ENCODE measurements at regions not wholly inside any gene's neighbourhood (a gene's known extent, or its start where the extent isn't known, plus 50 kb on each side); places are given as distances from the start of the nearest gene placed in this dataset.

DNA sequence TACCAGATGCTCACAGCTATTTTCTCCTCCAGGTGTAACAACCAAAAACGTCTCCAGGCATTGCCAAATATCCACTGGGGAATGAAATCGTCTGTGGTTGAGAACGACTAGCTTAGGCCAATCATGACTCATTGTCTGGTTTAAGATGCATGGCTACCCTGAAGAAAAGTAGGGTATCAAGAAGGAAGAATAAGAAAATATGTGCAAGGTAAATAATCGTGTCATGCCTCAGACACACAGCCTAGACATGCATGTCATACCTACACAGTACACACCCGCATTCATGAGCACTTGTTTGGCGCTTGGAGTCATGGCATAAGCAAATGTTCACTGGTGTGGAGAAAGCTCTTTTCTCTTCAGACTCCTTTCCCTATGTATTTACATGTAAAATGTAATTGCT, 745.7 kb downstream of the MAFB start:
- Histone ChIP-seq H3K27me3 (ENCODE audit: insufficient read depth, low read length) (no peaks in the 10 kb centered on the region), H3K9me3 (ENCODE audit: low read depth, low read length) (no peaks in the 10 kb centered on the region), H3K4me1 (ENCODE audit: insufficient read depth, low read length) (no peaks in the 10 kb centered on the region), H3K4me3 (ENCODE audit: low read length) (no peak overlapping the region)

DNA sequence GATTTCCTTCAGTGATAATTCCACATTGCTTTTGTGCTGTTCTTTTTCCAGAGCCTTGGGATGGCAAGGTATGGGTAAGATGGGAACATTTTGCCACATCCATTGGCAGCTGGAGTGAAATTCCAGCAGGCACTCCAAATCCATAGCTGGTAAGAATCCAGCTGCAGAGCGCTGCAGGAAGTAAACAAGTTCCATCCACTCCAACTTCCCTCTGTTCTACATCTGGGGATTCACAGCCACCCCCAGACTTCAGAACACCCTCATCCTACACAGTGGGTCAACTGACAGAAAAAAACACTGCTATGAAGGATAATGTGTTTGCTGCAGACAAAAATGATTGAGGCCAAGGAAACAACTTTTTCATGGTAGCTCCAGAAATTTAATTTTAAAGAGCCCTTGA, 747.8 kb downstream of the MAFB start:
- H3K9me3 ChIP-seq (ENCODE audit: low read depth, low read length): no peaks in the 10 kb centered on the region
- no peaks in the 10 kb centered on the region for H3K4me1 ChIP-seq (ENCODE audit: insufficient read depth, low read length)
- no peaks in the 10 kb centered on the region for H3K27me3 ChIP-seq (ENCODE audit: insufficient read depth, low read length)
- H3K4me3 ChIP-seq (ENCODE audit: low read length): no peak overlapping the region

DNA sequence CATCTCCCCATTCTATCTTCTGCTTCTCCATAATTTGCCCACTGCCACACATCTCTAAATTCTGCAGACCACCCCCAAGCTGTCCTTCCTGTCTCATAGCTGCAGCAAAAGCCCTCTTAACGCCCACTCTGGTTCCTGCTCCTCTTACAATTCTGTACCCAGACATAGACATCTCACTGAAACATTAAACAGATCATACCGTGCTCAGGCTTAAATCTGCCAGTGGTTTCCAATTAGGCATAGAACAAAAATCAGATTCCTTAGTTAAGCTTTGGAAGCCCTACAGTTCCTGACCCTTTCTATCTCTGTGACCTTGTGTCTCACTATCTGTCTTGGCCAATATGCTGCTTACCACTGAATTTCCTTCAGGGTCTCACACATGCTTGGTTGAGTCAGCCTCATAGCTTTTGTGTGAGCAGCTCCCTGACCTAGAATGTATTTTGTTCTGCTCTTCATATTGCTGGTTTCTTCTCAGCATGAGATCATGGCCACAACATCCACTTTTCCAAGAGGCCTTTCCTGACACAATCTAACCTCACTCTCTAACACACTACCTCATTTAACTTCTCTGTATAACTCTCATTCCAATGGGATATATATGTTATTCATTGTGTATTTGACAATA, 749.7 kb downstream of the MAFB start:
- Histone ChIP-seq H3K4me1 (ENCODE audit: insufficient read depth, low read length) (no peaks in the 10 kb centered on the region), H3K4me3 (ENCODE audit: low read length) (no peak overlapping the region), H3K9me3 (ENCODE audit: low read depth, low read length) (no peaks in the 10 kb centered on the region), H3K27me3 (ENCODE audit: insufficient read depth, low read length) (no peaks in the 10 kb centered on the region)

DNA sequence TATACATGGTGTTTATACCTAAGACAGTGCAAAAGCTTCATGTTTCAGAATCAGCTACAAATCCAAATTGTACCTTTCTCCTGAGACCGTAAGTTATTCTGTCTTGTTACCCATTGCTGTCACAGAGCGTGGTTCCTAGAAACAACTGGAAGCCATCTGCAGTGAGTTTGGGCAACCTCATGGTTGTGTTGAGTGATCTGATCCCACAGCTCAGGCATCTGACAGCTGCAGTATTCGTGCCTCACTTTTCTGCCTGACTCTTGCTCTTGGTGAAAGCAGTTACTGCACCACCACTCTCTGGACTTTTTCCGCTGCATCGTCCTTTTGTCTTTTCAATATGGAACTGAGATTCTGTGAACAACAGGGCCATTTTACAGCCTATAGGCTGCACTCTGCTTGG, 752.6 kb downstream of the MAFB start:
- Histone ChIP-seq H3K4me3 (ENCODE audit: low read length) (no peak overlapping the region), H3K27me3 (ENCODE audit: insufficient read depth, low read length) (no peaks in the 10 kb centered on the region), H3K4me1 (ENCODE audit: insufficient read depth, low read length) (no peaks in the 10 kb centered on the region), H3K9me3 (ENCODE audit: low read depth, low read length) (no peaks in the 10 kb centered on the region)

DNA sequence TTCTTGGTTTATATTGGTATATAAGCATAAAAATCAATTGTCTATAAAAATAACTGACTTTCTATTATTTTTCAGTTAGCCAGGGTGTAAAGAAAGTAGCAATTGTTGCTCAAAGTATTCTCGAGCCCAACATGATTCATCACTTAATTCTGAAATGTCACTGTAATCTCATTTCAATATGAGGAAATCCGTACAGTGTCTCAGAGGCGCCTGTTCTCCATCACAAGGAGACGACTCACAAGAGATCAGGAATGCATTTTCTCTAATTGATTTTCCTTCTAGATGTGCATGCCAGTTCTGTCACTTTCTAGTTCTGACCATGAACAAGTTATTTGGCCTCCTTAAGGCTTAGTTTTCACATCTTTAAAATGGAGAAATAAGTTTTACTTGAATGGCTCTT, 753.1 kb downstream of the MAFB start:
- Histone ChIP-seq H3K27me3 (ENCODE audit: insufficient read depth, low read length) (no peaks in the 10 kb centered on the region), H3K4me1 (ENCODE audit: insufficient read depth, low read length) (no peaks in the 10 kb centered on the region), H3K9me3 (ENCODE audit: low read depth, low read length) (no peaks in the 10 kb centered on the region), H3K4me3 (ENCODE audit: low read length) (no peak overlapping the region)

DNA sequence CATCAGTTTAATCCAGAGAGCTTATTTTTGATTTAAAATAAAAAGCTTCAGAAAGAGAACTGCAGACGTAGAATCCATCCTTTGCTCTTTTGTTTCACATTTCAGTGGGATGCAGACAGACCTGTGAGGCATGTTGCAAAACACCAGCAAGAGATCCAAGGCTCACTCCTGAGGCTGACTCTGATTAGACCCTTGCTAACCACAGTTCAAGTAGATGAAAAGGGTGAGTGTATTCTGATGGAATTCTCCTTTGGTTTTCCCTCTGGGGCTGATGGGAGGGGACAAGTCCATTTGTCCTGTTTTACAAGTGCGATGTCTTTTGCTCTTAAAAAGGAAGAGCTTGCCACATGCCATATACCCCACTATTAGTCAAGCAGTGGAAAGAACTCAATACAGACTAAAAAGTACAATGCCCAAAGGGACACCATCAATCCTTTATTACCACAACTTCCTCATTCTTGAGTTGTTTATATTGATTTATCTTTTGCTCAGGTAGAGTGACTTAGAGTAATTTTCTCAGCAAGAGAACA, 772.7 kb downstream of the MAFB start:
- no peak overlapping the region for H3K4me3 ChIP-seq (ENCODE audit: low read length)
- no peaks in the 10 kb centered on the region for H3K4me1 ChIP-seq (ENCODE audit: insufficient read depth, low read length)
- no peaks in the 10 kb centered on the region for H3K9me3 ChIP-seq (ENCODE audit: low read depth, low read length)
- no peaks in the 10 kb centered on the region for H3K27me3 ChIP-seq (ENCODE audit: insufficient read depth, low read length)

DNA sequence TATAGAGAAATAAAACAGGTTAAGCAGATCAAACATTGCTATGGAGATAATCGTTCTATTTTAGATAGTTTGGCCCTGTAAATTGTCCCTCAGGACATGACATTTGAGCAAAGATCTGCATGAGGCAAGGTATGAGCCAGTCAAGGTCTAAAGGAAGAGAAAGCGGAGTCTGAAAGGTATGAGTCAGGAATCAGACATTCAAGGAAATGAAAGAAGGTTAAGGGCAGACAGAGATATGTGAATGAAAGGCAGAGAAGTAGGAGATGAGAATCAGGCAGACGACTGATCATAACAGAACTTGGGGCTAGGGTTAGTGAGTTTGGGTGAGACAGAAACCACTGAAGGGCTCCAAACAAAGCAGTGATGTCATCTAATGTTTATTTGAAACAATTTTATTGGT, 775.8 kb downstream of the MAFB start:
- Histone ChIP-seq H3K4me3 (ENCODE audit: low read length) (no peak overlapping the region), H3K4me1 (ENCODE audit: insufficient read depth, low read length) (no peaks in the 10 kb centered on the region), H3K27me3 (ENCODE audit: insufficient read depth, low read length) (no peaks in the 10 kb centered on the region), H3K9me3 (ENCODE audit: low read depth, low read length) (no peaks in the 10 kb centered on the region)

DNA sequence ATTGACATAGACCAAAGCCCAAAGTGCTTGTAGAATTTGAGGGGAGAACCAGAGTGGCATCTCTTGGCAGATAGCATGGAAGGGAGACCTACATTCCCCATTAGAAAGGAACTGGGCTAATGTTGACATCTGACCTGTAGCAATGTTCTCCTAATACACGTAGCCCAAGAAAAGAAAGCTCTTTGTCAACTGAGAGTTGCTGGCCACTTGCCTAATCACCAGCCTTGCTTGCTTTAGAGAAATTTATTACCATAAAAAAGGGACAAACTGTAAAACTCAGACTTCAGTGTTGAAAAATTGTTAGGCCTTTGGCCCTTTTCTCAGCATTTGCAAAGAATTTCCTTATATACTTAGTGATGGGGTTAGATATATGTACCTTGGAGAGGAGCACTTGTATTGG, 777.5 kb downstream of the MAFB start:
- Histone ChIP-seq H3K27me3 (ENCODE audit: insufficient read depth, low read length) (no peaks in the 10 kb centered on the region), H3K9me3 (ENCODE audit: low read depth, low read length) (no peaks in the 10 kb centered on the region), H3K4me3 (ENCODE audit: low read length) (no peak overlapping the region), H3K4me1 (ENCODE audit: insufficient read depth, low read length) (no peaks in the 10 kb centered on the region)

DNA sequence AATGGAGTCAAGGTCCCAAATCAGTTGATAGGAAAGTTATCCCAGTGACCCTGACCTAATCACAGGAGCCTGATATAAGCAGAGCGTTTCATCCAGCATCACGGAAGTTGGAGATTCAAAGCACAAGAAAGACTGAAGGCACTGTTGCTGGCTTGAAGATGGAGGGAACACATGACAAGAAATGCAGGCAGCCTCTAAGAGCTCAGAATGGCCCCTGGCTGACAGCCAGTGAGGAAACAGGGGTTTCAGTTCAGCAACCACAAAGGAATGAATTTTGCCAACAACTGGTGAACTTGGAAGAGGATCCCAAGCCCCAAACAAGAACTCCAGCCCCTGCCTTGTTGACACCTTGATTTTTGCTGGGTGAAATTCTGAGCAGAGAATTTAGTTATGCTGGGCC, 778.5 kb downstream of the MAFB start:
- no peaks in the 10 kb centered on the region for H3K4me1 ChIP-seq (ENCODE audit: insufficient read depth, low read length)
- no peaks in the 10 kb centered on the region for H3K9me3 ChIP-seq (ENCODE audit: low read depth, low read length)
- no peaks in the 10 kb centered on the region for H3K27me3 ChIP-seq (ENCODE audit: insufficient read depth, low read length)
- H3K4me3 ChIP-seq (ENCODE audit: low read length): no peak overlapping the region

DNA sequence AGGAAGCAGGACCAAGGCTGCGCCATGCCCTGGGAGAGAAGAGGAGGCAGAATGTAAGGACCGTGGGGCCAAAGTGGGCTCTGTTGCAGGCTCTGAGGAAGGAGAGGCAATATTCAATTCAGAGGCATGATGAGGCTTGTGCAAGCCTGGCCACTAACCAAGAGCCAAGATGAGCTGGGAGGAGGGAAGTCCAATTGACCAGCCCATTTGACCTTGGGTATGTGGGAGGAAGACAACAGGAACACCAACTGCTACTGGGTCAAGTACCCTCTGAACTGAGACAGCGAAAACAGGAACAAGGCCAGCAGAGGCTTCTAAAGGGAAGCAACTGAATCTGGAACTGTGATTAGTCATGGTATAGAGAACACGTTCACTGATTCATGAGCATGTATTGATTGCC, 779.6 kb downstream of the MAFB start:
- H3K4me3 ChIP-seq (ENCODE audit: low read length): no peak overlapping the region
- H3K4me1 ChIP-seq (ENCODE audit: insufficient read depth, low read length): no peaks in the 10 kb centered on the region
- no peaks in the 10 kb centered on the region for H3K27me3 ChIP-seq (ENCODE audit: insufficient read depth, low read length)
- H3K9me3 ChIP-seq (ENCODE audit: low read depth, low read length): no peaks in the 10 kb centered on the region

DNA sequence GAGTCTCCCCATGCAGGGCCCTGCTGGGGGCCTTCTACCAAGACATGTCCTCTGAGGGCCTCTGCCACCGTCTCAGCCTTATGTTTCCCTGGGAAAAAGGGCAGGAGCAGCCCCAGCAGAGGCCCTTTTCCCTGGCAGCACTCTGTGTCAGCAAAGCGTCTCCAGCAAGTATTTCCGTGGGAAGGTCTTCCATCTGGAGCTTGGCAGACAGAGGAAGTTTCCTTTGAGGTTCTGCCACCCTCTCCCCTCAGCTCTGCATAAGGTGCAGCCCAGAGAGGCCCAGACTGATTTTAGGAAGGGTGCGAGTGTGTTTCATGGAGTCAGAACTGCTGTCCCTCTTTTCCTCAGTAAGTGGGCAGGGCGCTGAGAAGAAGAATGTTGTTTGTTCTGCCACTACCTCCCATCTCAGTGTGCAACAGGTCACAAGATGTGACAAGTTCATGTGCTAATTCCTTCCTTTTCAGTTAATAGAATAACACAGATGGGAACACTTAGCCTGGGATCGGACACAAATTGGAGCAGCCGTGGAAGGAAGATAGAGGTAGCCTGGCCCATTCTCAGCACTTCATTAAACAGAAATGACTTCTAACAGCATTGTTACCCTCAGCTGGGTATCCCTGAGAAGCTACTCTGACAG, 784.4 kb downstream of the MAFB start:
- Histone ChIP-seq H3K4me3 (ENCODE audit: low read length) (no peak overlapping the region), H3K9me3 (ENCODE audit: low read depth, low read length) (no peaks in the 10 kb centered on the region), H3K27me3 (ENCODE audit: insufficient read depth, low read length) (no peaks in the 10 kb centered on the region), H3K4me1 (ENCODE audit: insufficient read depth, low read length) (no peaks in the 10 kb centered on the region)

DNA sequence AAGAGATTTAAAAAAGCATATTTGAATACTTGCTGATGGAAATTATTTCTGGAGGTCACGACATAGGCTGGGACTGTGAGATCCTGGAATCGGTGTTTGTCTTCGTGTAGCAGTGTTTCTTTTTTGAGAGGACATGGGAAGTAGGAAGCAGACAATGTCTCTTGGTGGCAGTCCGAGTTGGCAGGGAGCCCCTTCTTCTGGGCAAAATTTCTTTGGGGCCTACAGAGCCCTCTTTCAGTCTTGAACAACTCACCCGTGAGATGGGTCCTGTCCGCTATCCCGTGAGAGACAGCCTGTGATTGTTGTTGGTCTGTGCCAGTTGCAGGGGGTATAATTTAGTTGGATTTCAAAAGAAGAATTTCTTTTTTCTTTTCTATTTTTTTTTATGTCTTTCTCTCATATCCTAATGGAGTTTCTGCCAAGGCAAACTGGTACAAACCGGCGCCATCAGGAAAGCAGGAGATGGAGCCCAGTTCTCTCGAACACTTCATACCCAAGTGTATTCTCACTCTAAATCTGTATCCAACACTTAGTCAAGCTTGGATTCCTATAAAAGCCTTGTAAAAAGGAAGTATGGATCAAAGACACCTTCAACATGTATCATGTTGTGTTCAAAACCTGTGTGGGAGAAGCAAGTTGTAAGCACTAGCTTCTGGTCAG, 785.1 kb downstream of the MAFB start:
- H3K4me3 ChIP-seq (ENCODE audit: low read length): no peak overlapping the region
- no peaks in the 10 kb centered on the region for H3K27me3 ChIP-seq (ENCODE audit: insufficient read depth, low read length)
- H3K4me1 ChIP-seq (ENCODE audit: insufficient read depth, low read length): no peaks in the 10 kb centered on the region
- H3K9me3 ChIP-seq (ENCODE audit: low read depth, low read length): no peaks in the 10 kb centered on the region

DNA sequence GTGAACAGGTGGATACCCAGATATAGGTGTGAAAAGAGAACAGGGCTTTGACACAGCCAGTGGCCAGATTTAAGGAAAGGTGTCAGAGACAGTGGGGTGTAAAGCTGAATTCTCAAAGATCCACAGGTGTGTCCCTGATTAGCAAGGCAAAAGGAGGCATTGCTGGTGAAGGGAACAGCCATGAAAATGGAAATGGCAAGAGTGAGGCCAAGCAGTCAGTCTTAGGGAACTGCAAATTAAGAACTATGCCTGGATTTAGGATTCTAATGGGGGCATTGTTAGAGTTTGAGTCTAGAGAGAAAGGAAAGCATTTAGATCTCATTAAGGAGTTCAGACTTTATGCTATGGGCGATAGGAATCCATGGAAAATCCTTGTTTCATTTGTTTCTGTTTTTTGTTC, 789.2 kb downstream of the MAFB start:
- Histone ChIP-seq H3K4me3 (ENCODE audit: low read length) (no peak overlapping the region), H3K9me3 (ENCODE audit: low read depth, low read length) (no peaks in the 10 kb centered on the region), H3K4me1 (ENCODE audit: insufficient read depth, low read length) (no peaks in the 10 kb centered on the region), H3K27me3 (ENCODE audit: insufficient read depth, low read length) (no peaks in the 10 kb centered on the region)

DNA sequence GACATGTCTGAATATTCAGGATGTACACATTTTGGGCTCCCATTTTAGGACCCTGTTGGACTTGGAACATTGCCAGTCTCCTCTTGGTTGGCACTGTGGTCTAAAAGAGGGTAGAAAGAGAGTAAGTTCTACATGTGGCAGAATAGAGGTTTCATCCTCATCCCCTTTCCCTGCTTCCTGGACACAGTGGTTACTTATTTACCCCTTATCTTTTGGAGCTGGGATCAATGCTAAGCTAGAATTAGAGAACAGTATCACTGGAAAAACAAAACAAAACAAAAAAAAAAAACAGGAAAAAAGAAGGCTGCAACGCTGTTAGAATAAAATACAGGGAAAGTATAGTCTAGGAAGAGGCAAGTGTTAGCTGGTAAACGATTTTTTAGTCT, 790.6 kb downstream of the MAFB start:
- Histone ChIP-seq H3K4me1 (ENCODE audit: insufficient read depth, low read length) (no peaks in the 10 kb centered on the region), H3K9me3 (ENCODE audit: low read depth, low read length) (no peaks in the 10 kb centered on the region), H3K27me3 (ENCODE audit: insufficient read depth, low read length) (no peaks in the 10 kb centered on the region), H3K4me3 (ENCODE audit: low read length) (no peak overlapping the region)

DNA sequence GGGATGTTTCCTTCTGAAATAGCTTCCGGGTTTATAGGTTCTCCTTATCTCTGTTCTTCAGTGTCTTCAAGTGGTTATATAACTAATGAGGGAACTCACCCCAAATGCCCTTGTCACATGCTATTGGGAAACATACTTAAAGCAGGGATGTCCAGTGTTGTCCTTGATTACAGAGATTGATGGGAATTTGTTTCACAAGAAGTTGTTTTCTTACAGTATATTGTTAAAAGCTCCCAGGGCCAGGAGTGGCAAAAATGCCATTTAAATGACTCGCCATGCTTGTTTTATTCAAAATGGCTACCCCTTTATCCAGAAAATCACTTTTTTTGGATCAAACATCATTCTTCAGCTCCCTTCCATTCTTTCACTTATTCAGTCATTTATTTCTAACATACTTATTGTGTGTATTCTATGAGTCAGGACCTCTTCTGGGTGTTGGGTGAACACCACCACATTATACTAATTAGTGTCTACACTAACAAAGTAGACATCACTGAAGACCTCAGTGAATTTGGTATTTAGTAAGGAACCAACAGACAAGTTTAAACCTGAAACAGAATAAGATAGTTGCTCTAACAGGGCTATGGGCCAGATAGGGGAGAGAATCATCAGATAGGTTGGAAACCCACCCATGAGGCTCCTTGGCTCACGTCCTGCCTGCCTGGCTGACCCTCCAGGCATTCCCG, 791.1 kb downstream of the MAFB start:
- Histone ChIP-seq H3K4me1 (ENCODE audit: insufficient read depth, low read length) (no peaks in the 10 kb centered on the region), H3K27me3 (ENCODE audit: insufficient read depth, low read length) (no peaks in the 10 kb centered on the region), H3K9me3 (ENCODE audit: low read depth, low read length) (no peaks in the 10 kb centered on the region), H3K4me3 (ENCODE audit: low read length) (no peak overlapping the region)
